ENCODE measurements at regions not wholly inside any gene's neighbourhood (a gene's known extent, or its start where the extent isn't known, plus 50 kb on each side); places are given as distances from the start of the nearest gene placed in this dataset.
"Not testable (repeated sequence)": the region's sequence is repeated elsewhere in the genome, so short reads cannot be mapped to it uniquely, and the experiment has no call there.

- DNase-seq (ENCODE audit: low read depth) = no peak
- H3K4me3 ChIP-seq (ENCODE audit: low read depth, low read length) = no peak overlapping the region
- TF ChIP-seq, protein P1, sequence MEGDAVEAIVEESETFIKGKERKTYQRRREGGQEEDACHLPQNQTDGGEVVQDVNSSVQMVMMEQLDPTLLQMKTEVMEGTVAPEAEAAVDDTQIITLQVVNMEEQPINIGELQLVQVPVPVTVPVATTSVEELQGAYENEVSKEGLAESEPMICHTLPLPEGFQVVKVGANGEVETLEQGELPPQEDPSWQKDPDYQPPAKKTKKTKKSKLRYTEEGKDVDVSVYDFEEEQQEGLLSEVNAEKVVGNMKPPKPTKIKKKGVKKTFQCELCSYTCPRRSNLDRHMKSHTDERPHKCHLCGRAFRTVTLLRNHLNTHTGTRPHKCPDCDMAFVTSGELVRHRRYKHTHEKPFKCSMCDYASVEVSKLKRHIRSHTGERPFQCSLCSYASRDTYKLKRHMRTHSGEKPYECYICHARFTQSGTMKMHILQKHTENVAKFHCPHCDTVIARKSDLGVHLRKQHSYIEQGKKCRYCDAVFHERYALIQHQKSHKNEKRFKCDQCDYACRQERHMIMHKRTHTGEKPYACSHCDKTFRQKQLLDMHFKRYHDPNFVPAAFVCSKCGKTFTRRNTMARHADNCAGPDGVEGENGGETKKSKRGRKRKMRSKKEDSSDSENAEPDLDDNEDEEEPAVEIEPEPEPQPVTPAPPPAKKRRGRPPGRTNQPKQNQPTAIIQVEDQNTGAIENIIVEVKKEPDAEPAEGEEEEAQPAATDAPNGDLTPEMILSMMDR (IDR thresholded peaks at IDR 0.05; ENCODE audit: control insufficient read depth, extremely low read depth, insufficient read depth) = no peak
These were observed 259.3 kb downstream of the SOX9 start for GRCh38 chr17:72380120-72380519.

- TF ChIP-seq, protein P1 (IDR thresholded peaks at IDR 0.05; ENCODE audit: control insufficient read depth, extremely low read depth, insufficient read depth) = no peak
- DNase-seq (ENCODE audit: low read depth) = no peak
- H3K4me3 ChIP-seq (ENCODE audit: low read depth, low read length) = no peak overlapping the region
These were observed 259.9 kb downstream of the SOX9 start for GRCh38 chr17:72380737-72381136.

DNA sequence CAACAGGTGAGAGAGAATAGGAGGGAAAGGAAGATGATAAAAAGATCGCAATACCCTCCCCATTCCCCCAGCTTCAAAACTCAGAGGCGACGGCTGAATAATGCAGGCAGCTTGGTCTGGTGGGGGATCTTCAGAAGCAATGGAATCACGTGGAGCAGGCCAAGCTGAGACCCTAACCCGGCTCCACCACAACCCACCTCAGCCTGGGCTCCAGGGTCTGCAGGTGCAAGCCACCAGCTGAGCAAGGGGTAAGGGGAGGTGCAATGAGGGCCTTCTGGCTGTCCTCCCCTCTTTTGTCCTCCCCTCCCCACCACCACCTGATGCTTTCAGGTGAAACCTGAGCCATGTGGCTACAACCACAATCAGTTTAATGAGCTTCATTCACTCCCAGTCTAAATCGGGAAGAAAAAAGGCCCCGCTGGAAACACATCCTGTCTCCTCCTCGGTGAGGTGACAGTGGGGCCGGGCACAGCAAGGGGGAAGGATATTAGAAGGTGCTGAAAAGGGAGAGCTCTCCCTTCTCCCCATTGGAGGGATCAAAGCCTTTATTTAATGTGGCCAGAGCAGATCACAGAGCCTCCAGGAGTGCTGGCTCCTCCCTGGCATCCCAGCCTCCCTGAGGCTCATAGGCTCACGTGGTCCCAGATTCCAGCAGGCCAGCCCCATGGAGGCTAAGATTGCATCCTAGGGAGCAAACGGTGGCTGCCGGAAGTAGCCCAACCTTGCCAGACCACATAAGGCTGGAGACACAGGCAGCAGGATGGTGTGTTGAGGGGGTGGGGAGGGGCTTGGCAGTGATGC lies 261.0 kb downstream of the SOX9 start:
- DNase-seq (ENCODE audit: low read depth) = no peak
- H3K4me3 ChIP-seq (ENCODE audit: low read depth, low read length) = no peak overlapping the region
- TF ChIP-seq, protein P1 (IDR thresholded peaks at IDR 0.05; ENCODE audit: control insufficient read depth, extremely low read depth, insufficient read depth) = no peak

DNA sequence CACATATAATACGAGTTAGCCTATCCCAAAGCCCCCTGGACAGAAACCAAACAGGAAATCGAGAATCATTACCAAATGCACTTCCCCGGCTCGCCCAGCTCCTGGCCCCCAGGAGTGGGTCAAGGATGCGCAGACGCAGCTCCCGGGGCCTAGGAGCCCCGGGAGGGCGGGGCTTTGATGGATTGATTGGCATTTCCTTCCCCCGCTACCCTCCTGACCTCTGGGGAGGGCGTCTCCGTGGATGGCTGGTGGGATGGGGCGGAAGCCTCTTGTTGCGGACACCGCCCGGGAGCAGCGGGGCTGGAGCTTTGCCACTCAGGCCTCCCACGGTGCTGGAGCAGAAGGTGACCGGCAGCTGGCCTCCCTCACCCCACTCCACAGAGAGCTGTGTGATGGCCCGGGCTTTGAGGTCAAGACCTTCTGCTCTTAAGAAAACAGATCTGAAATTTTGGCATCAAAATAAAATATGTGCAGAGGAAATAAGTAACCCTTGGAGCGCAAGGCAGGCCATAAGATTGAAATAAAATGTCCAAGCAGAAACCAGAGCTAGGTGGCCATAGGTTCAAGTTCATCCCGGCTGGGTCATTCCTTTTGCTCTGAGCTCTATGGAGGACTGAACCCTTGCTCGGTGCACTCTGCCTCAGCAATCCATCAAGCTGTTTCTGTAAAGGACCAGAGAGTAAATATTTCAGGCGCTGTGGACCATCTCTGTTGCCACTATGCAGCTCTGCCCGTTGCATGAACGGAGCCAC lies 262.3 kb downstream of the SOX9 start:
- DNase-seq (ENCODE audit: low read depth) = no peak
- TF ChIP-seq, protein P1 (IDR thresholded peaks at IDR 0.05; ENCODE audit: control insufficient read depth, extremely low read depth, insufficient read depth) = no peak
- no peak overlapping the region for H3K4me3 ChIP-seq (ENCODE audit: low read depth, low read length)

- TF ChIP-seq, protein P1 (IDR thresholded peaks at IDR 0.05; ENCODE audit: control insufficient read depth, extremely low read depth, insufficient read depth) = no peak
- no peak for DNase-seq (ENCODE audit: low read depth)
- H3K4me3 ChIP-seq (ENCODE audit: low read depth, low read length) = no peak overlapping the region
These were observed 264.7 kb downstream of the SOX9 start for GRCh38 chr17:72385475-72385874.

DNA sequence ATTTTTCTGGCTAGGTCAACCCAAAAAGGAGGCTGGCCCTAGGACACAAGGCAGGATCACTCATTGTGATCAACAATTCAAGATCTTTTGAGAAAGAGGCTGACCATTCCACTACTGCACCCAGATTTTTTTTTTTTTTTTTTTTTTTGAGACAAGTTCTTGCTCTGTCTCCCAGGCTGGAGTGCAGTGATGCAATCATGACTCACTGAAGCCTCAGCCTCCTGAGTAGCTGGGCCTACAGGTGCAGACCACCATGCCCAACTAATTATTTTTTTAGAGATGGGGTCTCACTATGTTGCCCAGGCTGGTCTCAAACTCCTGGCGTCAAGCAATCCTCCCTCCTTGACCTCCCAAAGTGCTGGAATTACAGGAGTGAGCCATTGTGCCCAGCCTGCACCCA lies 265.4 kb downstream of the SOX9 start:
- not testable (repeated sequence) for DNase-seq (ENCODE audit: low read depth); H3K4me3 ChIP-seq (ENCODE audit: low read depth, low read length)

- H3K4me3 ChIP-seq (ENCODE audit: low read depth, low read length) = no peak overlapping the region
- TF ChIP-seq, protein P1 (IDR thresholded peaks at IDR 0.05; ENCODE audit: control insufficient read depth, extremely low read depth, insufficient read depth) = no peak
- DNase-seq (ENCODE audit: low read depth) = no peak
These were observed 265.9 kb downstream of the SOX9 start for GRCh38 chr17:72386619-72387237.

Measured in LNCaP clone FGC (cell line).